Thoracic aorta (tissue), 2 donors: ENCODE measurements at regions not wholly inside any gene's neighbourhood (a gene's known extent, or its start where the extent isn't known, plus 50 kb on each side); places are given as distances from the start of the nearest gene placed in this dataset.
"Not testable (repeated sequence)": the region's sequence is repeated elsewhere in the genome, so short reads cannot be mapped to it uniquely, and the experiment has no call there.

Experiments used
- ATAC-seq: fragments of 150-250 bp; one replicate; pipeline ENCODE4 v1.8.0; 2017; ENCODE audit warnings: low read depth; ENCODE audit not compliant: insufficient number of reproducible peaks, low FRiP score
- DNase-seq: peaks from one replicate; pipeline ENCODE4 v3.0.0-alpha.2; 2020; ENCODE audit warnings: low spot score
- H3K27ac ChIP-seq, 2 donors: fragments of 200-600 bp; sonication (generic); 1 replicate in 1 of 2; 2 replicates in 1 of 2; pipeline ENCODE4 v1.5.1; 2016; ENCODE audit warnings: mild to moderate bottlenecking in 2 of 2, moderate library complexity in 2 of 2
- H3K27me3 ChIP-seq: fragments of 200-600 bp; sonication (generic); replicated peaks from 2 replicates; pipeline ENCODE4 v1.6.0; 2016; ENCODE audit warnings: mild to moderate bottlenecking; ENCODE audit not compliant: insufficient read depth
- H3K36me3 ChIP-seq: fragments of 200-600 bp; sonication (generic); one replicate; pipeline ENCODE4 v1.5.1; 2016
- H3K4me1 ChIP-seq, 2 donors: fragments of 200-600 bp; sonication (generic); 1 replicate in 1 of 2; 2 replicates in 1 of 2; pipeline versions ENCODE4 v1.5.1 to v1.6.0; 2016; ENCODE audit warnings: low read depth in 2 of 2, mild to moderate bottlenecking in 1 of 2; ENCODE audit not compliant: control insufficient read depth in 1 of 2
- H3K4me3 ChIP-seq: fragments of 200-600 bp; sonication (generic); 2 replicates; pipeline ENCODE4 v1.5.1; 2016; ENCODE audit warnings: mild to moderate bottlenecking
- H3K9me3 ChIP-seq: fragments of 200-600 bp; sonication (generic); 2 replicates; pipeline ENCODE4 v1.5.1; 2016
- CTCF ChIP-seq: fragments of 200-600 bp; sonication (generic); IDR thresholded peaks from one replicate; pipeline ENCODE4 v1.5.1; 2019; ENCODE audit warnings: antibody characterized with exemption

DNA sequence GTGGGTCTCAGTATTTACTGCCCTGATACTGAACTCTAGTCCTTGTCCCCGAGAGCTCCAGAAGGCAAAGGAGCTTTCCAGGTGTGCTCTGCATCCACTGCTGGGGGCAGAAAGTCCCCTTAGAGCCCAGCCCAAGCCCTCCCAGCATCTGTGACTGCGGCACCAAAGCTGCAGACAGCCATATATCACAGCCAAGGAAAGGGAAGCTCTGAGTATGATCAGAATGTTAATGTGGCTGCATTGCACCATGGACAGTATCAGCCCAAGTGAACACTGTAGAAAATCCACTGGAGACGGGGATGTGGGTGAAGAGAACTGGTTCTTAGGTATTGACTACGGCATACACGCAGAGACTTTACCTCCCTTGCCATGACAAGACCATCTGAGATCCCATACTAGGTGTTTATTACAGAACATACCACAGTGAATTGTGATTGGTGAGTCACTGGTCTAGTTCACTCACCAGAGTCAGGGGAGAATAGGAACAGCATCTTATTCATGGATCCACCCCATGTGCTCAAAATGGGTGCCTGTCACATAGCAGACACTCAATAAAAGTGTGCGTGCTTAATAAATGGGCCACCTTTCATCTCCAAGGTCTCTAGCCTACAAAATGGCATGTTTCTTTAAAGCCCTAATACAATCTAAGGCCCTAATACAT lies 170.3 kb downstream of the HHIPL2 start:
- Histone ChIP-seq H3K4me3 (no peak overlapping the region), H3K36me3 (no peaks in the 10 kb centered on the region), H3K9me3 (no peaks in the 10 kb centered on the region), H3K27ac (no peak overlapping the region), H3K4me1 (no peaks in the 10 kb centered on the region), H3K27me3 (no peaks in the 10 kb centered on the region)
- DNase-seq (no peak), ATAC-seq (no peak)
- no peak for TF ChIP-seq CTCF

DNA sequence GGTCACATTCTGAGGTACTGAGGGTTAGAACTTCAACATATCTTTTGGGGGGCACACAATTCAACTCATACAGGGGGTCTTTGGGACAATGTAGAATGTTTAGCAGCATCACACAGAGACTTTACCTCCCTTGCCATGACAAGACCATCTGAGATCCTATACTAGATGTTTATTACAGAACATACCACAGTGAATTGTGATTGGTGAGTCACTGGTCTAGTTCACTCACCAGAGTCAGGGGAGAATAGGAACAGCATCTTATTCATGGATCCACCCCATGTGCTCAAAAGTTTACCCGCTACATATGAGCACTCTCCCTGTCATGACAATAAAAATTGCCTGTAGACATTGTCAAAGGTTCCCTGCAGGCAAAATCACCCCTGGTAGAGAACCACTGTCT lies 171.1 kb downstream of the HHIPL2 start:
- not testable (repeated sequence) for H3K4me1 ChIP-seq, ATAC-seq, H3K27me3 ChIP-seq, H3K27ac ChIP-seq, H3K36me3 ChIP-seq, H3K9me3 ChIP-seq, DNase-seq, H3K4me3 ChIP-seq

DNA sequence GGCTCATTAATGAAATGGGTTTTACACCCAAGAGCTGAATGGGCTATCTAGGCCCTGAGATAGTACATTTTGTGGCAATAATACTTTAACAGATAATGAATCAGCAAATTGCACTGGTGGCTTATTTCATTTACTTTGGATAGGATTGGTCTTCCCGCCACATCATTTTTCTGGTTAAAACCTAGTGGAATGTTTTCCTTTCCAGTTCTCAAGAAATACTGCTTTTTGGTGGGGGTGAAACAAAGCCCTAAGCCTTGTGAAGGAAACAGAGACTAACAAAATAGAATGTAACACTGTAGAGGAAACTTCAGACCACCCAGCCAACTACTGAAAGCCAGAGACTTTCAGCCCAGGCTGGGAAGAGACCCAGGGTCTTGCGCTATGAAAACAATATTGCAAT lies 172.2 kb downstream of the HHIPL2 start:
- Histone ChIP-seq H3K4me3 (no peak overlapping the region), H3K9me3 (no peaks in the 10 kb centered on the region), H3K36me3 (no peaks in the 10 kb centered on the region), H3K27ac (no peak overlapping the region), H3K4me1 (no peaks in the 10 kb centered on the region), H3K27me3 (no peaks in the 10 kb centered on the region)
- no peak for DNase-seq
- no peak for TF ChIP-seq CTCF
- ATAC-seq, result no peak

- H3K36me3 ChIP-seq, result no peaks in the 10 kb centered on the region
- no peaks in the 10 kb centered on the region for H3K4me1 ChIP-seq
- H3K27me3 ChIP-seq, result no peaks in the 10 kb centered on the region
- ATAC-seq, result no peak
- H3K27ac ChIP-seq, result no peak overlapping the region
- TF ChIP-seq CTCF, result no peak
- H3K4me3 ChIP-seq, result no peak overlapping the region
- H3K9me3 ChIP-seq, result no peaks in the 10 kb centered on the region
- no peak for DNase-seq
Observed at GRCh38 chr1:222373831-222374602, 173.9 kb downstream of the HHIPL2 start.

DNA sequence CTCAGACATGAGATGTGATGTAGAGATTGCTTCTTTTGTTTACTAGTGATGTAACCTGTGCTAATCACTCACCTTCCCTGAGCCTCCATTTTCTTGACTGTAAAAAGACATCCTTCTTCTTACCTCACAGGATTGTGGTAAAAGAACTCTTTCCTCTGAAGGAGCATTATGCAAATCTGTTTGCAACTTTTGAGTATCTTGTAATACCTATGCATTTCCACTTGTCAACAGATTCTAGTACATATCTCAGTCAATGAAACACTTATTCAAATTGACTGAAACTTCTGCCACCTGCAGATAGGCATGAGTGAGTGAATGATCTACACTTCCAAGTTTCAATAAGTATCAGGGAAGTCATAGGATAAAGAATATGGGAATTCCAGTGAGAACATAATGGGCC lies 174.7 kb downstream of the HHIPL2 start:
- Histone ChIP-seq H3K4me3 (no peak overlapping the region), H3K36me3 (no peaks in the 10 kb centered on the region), H3K9me3 (no peaks in the 10 kb centered on the region), H3K4me1 (no peaks in the 10 kb centered on the region), H3K27ac (no peak overlapping the region), H3K27me3 (no peaks in the 10 kb centered on the region)
- no peak for TF ChIP-seq CTCF
- no peak for ATAC-seq
- DNase-seq, result no peak
